IMR-90 (cell line): ENCODE measurements at regions not wholly inside any gene's neighbourhood (a gene's known extent, or its start where the extent isn't known, plus 50 kb on each side); places are given as distances from the start of the nearest gene placed in this dataset.

Experiments
- ATAC-seq: fragments of 200-7000 bp; cut with Tn5 transposase; 2 replicates; pipeline ENCODE4 v1.9.1; 2020; ENCODE audit warnings: low read depth, mild to moderate bottlenecking, moderate library complexity
- BruUV-seq: library from RNA; stranded (reverse); fragments of 400-500 nt; replicated peaks from 2 replicates; lab custom pipeline; 2021; lab: Mats Ljungman, UMichigan
- CTCF ChIA-PET: fragments of 300-600 bp; formaldehyde crosslinking; extraction: SDS; loops from one replicate; lab custom pipeline; 2021; ENCODE audit warnings: antibody characterized with exemption; lab: Yijun Ruan, JAX
- POLR2A ChIA-PET: fragments of 300-600 bp; sonication (Branson Sonifier 250); formaldehyde crosslinking; loops from one replicate; lab custom pipeline; 2022; ENCODE audit warnings: antibody characterized with exemption; ENCODE audit not compliant: unreplicated experiment; lab: Charles Lee
- DNase-seq: peaks from one replicate; pipeline ENCODE4 v3.0.0; 2013
- H2AFZ ChIP-seq: replicated peaks from 2 replicates; pipeline ENCODE3; 2013; ENCODE audit warnings: low read length, mild to moderate bottlenecking; ENCODE audit not compliant: poor library complexity
- H2AK5ac ChIP-seq: 2 replicates; pipeline ENCODE4 v1.6.1; 2013; ENCODE audit warnings: low read depth, low read length, inconsistent platforms
- H2AK9ac ChIP-seq: replicated peaks from 2 replicates; pipeline ENCODE3; 2013; ENCODE audit warnings: mild to moderate bottlenecking, low read depth, low read length, moderate library complexity; ENCODE audit not compliant: poor library complexity
- H2BK120ac ChIP-seq: 2 replicates; pipeline ENCODE4 v1.6.1; 2013; ENCODE audit warnings: low read depth, low read length, inconsistent platforms
- H2BK15ac ChIP-seq: 3 replicates; pipeline ENCODE4 v1.6.1; 2013; ENCODE audit warnings: low read depth, low read length, inconsistent platforms
- H2BK20ac ChIP-seq: 2 replicates; pipeline ENCODE4 v1.6.1; 2013; ENCODE audit warnings: low read depth, mild to moderate bottlenecking, inconsistent platforms, low read length, moderate library complexity
- H2BK5ac ChIP-seq: 2 replicates; pipeline ENCODE4 v1.6.1; 2013; ENCODE audit warnings: mild to moderate bottlenecking, low read depth, low read length, inconsistent platforms; ENCODE audit not compliant: poor library complexity, severe bottlenecking
- H3K14ac ChIP-seq: replicated peaks from 2 replicates; pipeline ENCODE4 v1.6.1; 2013; ENCODE audit warnings: low read depth, low read length, inconsistent platforms
- H3K18ac ChIP-seq: 2 replicates; pipeline ENCODE4 v1.6.1; 2013; ENCODE audit warnings: low read depth, low read length, control low read depth
- H3K23ac ChIP-seq: 2 replicates; pipeline ENCODE4 v1.6.1; 2013; ENCODE audit warnings: low read depth, low read length, inconsistent platforms
- H3K27ac ChIP-seq: 2 replicates; pipeline ENCODE4 v1.5.1; 2013; ENCODE audit warnings: mild to moderate bottlenecking, control low read depth, low read length; ENCODE audit not compliant: insufficient read depth
- H3K27me3 ChIP-seq: 2 replicates; pipeline ENCODE4 v1.6.1; 2013; ENCODE audit warnings: low read length; ENCODE audit not compliant: control insufficient read depth, insufficient read depth
- H3K36me3 ChIP-seq: 2 replicates; pipeline ENCODE4 v1.6.1; 2013; ENCODE audit warnings: low read length, mixed read lengths; ENCODE audit not compliant: control insufficient read depth, insufficient read depth
- H3K4ac ChIP-seq: 2 replicates; pipeline ENCODE4 v1.6.1; 2013; ENCODE audit warnings: low read depth, low read length, inconsistent platforms
- H3K4me1 ChIP-seq: 2 replicates; pipeline ENCODE4 v1.6.1; 2013; ENCODE audit warnings: low read length, mixed read lengths; ENCODE audit not compliant: control insufficient read depth, insufficient read depth
- H3K4me2 ChIP-seq: 2 replicates; pipeline ENCODE4 v1.6.1; 2013; ENCODE audit warnings: low read depth, mild to moderate bottlenecking, control low read depth, low read length, moderate library complexity
- H3K4me3 ChIP-seq: 2 replicates; pipeline ENCODE4 v1.5.1; 2013; ENCODE audit warnings: low read depth, mild to moderate bottlenecking, control low read depth, low read length, moderate library complexity; ENCODE audit not compliant: insufficient read depth
- H3K56ac ChIP-seq: 2 replicates; pipeline ENCODE4 v1.6.1; 2013; ENCODE audit warnings: low read length, inconsistent platforms; ENCODE audit not compliant: insufficient read depth; ENCODE audit errors: extremely low read depth
- H3K79me1 ChIP-seq, 2 experiments: 2 replicates each; pipeline ENCODE4 v1.6.1; 2013; ENCODE audit warnings: low read length in 2 of 2, inconsistent platforms in 1 of 2, low read depth in 1 of 2
- H3K9ac ChIP-seq: 2 replicates; pipeline ENCODE4 v1.6.1; 2013; ENCODE audit warnings: low read depth, low read length, control low read depth
- H3K9me1 ChIP-seq: 2 replicates; pipeline ENCODE4 v1.6.1; 2013; ENCODE audit warnings: low read length, inconsistent platforms; ENCODE audit not compliant: insufficient read depth
- H3K9me3 ChIP-seq: 2 replicates; pipeline ENCODE4 v1.6.1; 2013; ENCODE audit warnings: low read length; ENCODE audit not compliant: control insufficient read depth, insufficient read depth
- H4K20me1 ChIP-seq: 2 replicates; pipeline ENCODE4 v1.6.1; 2013; ENCODE audit warnings: low read length, inconsistent platforms; ENCODE audit not compliant: insufficient read depth
- H4K5ac ChIP-seq: 2 replicates; pipeline ENCODE4 v1.6.1; 2013; ENCODE audit warnings: mild to moderate bottlenecking, low read depth, low read length, control low read depth
- H4K8ac ChIP-seq, 2 experiments: 2 replicates each; pipeline ENCODE4 v1.6.1; 2013; ENCODE audit warnings: low read depth in 2 of 2, low read length in 2 of 2, control low read depth in 1 of 2, inconsistent platforms in 1 of 2
- H4K91ac ChIP-seq: 2 replicates; pipeline ENCODE4 v1.6.1; 2013; ENCODE audit warnings: low read depth, low read length, inconsistent platforms; ENCODE audit not compliant: insufficient read depth
- SMC3 ChIP-seq: fragments of 150-350 bp; IDR thresholded peaks from 2 replicates; pipeline ENCODE4 v1.6.1; 2016; ENCODE audit warnings: low read depth, mild to moderate bottlenecking, antibody characterized with exemption, low read length, moderate library complexity
- WGBS, 2 experiments: methylation state at CpG; one replicate each; pipeline versions ENCODE4 v1.1.5 to v1.1.7; 2013; ENCODE audit warnings: missing lambda C conversion rate in 2 of 2; ENCODE audit not compliant: insufficient read length in 1 of 2; ENCODE audit errors: extremely low coverage in 2 of 2; 5-methylcytosine and 5-hydroxymethylcytosine counted together
- dilution Hi-C: fragments of 300-500 bp; cut with HindIII; formaldehyde crosslinking; loops from one replicate; pipeline ENCODE4 v1.14.3; 2018; ENCODE audit warnings: low sequenced_read_pairs; ENCODE audit not compliant: unreplicated experiment
- in situ Hi-C: fragments of 300-500 bp; cut with MboI; formaldehyde crosslinking; loops from 3 replicates; pipeline ENCODE4 v1.14.3; 2019; ENCODE audit warnings: low sequenced_read_pairs, inconsistent platforms, mixed read lengths
- intact Hi-C: fragments of 100-400 bp; cut with micrococcal nuclease; formaldehyde crosslinking; loops from 2 replicates; pipeline ENCODE4 v1.10.0; 2022

DNA sequence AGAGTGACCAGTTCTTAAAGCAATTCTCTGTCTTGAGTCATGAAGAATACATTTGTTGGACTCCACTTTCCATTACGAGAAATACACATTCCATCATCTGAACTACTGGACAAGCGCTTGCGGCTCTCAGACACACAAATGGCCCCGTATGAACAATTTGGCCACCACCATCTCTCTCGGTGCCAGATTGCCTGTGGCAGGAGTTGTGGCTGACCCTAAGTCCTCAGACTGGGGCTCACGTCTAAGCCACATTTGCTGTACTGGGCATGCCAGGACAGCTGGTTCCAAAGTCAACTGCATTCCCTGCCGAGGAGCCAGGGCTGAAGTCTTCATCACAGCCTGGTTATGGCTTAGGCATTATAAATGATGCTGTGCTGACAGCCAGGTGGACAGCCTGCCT lies 227.5 kb downstream of the MIAT start:
- H2AK5ac ChIP-seq, result peak overlapping the region; percentile 5; the same call in 1 of the 2 replicates
- no peak overlapping the region for H3K14ac ChIP-seq
- no peak overlapping the region for H2BK120ac ChIP-seq
- ATAC-seq (no peak), DNase-seq (no peak)
- no peak overlapping the region for H3K4me3 ChIP-seq
- intact Hi-C loops (no loop called here), in situ Hi-C loops (no loop called here), dilution Hi-C loops (no loop called here)
- H3K4me2 ChIP-seq, result no peak overlapping the region
- H3K4me1 ChIP-seq, result peaks cover 12% of the 10 kb centered on the region
- WGBS, 2 experiments, result 91% methylated on average over 4 of the region's 7 CpGs; no CpG with 5 or more reads in 1 of the 2 experiments
- no peak overlapping the region; the same call in 1 of the 2 replicates for H3K4ac ChIP-seq
- H4K20me1 ChIP-seq, result no peaks in the 10 kb centered on the region
- no TSS peak for BruUV-seq
- no peak overlapping the region for H3K27ac ChIP-seq
- H2BK15ac ChIP-seq, result peak overlapping the region; percentile 34; the same call in 1 of the 3 replicates
- peak overlapping the region; percentile 10 for H2AK9ac ChIP-seq
- no peaks in the 10 kb centered on the region for H3K79me1 ChIP-seq
- no peak overlapping the region for H4K91ac ChIP-seq
- H3K9ac ChIP-seq, result no peak overlapping the region
- H3K36me3 ChIP-seq, result no peaks in the 10 kb centered on the region
- CTCF ChIA-PET, result interaction anchor here (0.8 kb wide), 1 partner anchor 11 kb away, joined by 3 read pairs; no protein-coding TSS in a partner anchor
- H3K27me3 ChIP-seq, result no peaks in the 10 kb centered on the region
- POLR2A ChIA-PET, result no interaction called here
- H3K9me3 ChIP-seq, result no peaks in the 10 kb centered on the region
- H4K8ac ChIP-seq, result no peak overlapping the region
- no peak overlapping the region for H3K56ac ChIP-seq
- no peak overlapping the region for H4K5ac ChIP-seq
- no peak overlapping the region for H2AFZ ChIP-seq
- no peak for TF ChIP-seq SMC3
- no peak overlapping the region for H2BK5ac ChIP-seq
- no peak overlapping the region for H2BK20ac ChIP-seq
- no peak overlapping the region for H3K18ac ChIP-seq
- H3K23ac ChIP-seq, result no peak overlapping the region
- peaks cover 6% of the 10 kb centered on the region for H3K9me1 ChIP-seq
